WTC11 (cell line): ENCODE measurements at regions not wholly inside any gene's neighbourhood (a gene's known extent, or its start where the extent isn't known, plus 50 kb on each side); places are given as distances from the start of the nearest gene placed in this dataset.

Experiments
- ATF3 ChIP-seq: sonication (generic); formaldehyde crosslinking; conservative IDR thresholded peaks from 2 replicates; pipeline ENCODE4 v1.8.1; 2022; ENCODE audit warnings: mild to moderate bottlenecking, missing genetic modification reagents
- ATF6 ChIP-seq: sonication (generic); formaldehyde crosslinking; IDR thresholded peaks from 2 replicates; pipeline ENCODE4 v1.8.1; 2023; ENCODE audit warnings: mild to moderate bottlenecking, missing genetic modification reagents
- ELF4 ChIP-seq: sonication (generic); formaldehyde crosslinking; IDR thresholded peaks from 2 replicates; pipeline ENCODE4 v1.8.1; 2022; ENCODE audit warnings: low read depth, mild to moderate bottlenecking, moderate library complexity, missing genetic modification reagents
- JUN ChIP-seq: sonication (generic); formaldehyde crosslinking; IDR thresholded peaks from 2 replicates; pipeline ENCODE4 v1.8.0; 2023; ENCODE audit warnings: mild to moderate bottlenecking, missing genetic modification reagents
- MAX ChIP-seq: sonication (generic); formaldehyde crosslinking; IDR thresholded peaks from 2 replicates; pipeline ENCODE4 v1.8.0; 2022; ENCODE audit warnings: mild to moderate bottlenecking, missing genetic modification reagents
- PRDM15 ChIP-seq: sonication (generic); formaldehyde crosslinking; IDR thresholded peaks from 2 replicates; pipeline ENCODE4 v1.8.0; 2022; ENCODE audit warnings: missing genetic modification reagents
- SP1 ChIP-seq: sonication (generic); formaldehyde crosslinking; conservative IDR thresholded peaks from 2 replicates; pipeline ENCODE4 v1.8.1; 2022; ENCODE audit warnings: missing genetic modification reagents
- TP53 ChIP-seq: sonication (generic); formaldehyde crosslinking; IDR thresholded peaks from 2 replicates; pipeline ENCODE4 v1.8.1; 2023; ENCODE audit warnings: mild to moderate bottlenecking, missing genetic modification reagents
- ZBTB21 ChIP-seq: sonication (generic); formaldehyde crosslinking; IDR thresholded peaks from 2 replicates; pipeline ENCODE4 v1.8.1; 2023; ENCODE audit warnings: mild to moderate bottlenecking, missing genetic modification reagents, borderline replicate concordance
- ZNF121 ChIP-seq: sonication (generic); formaldehyde crosslinking; IDR thresholded peaks from 2 replicates; pipeline ENCODE4 v1.8.0; 2023; ENCODE audit warnings: missing genetic modification reagents
- TF ChIP-seq, protein P1 (sequence below): fragments of 200-600 bp; IDR thresholded peaks from 2 replicates; pipeline ENCODE4 v1.8.0; 2022; ENCODE audit warnings: antibody characterized with exemption
- TF ChIP-seq, protein P2 (sequence below): sonication (generic); formaldehyde crosslinking; IDR thresholded peaks from 2 replicates; pipeline ENCODE4 v1.8.1; 2022; ENCODE audit warnings: mild to moderate bottlenecking, missing genetic modification reagents, moderate library complexity, borderline replicate concordance
- TF ChIP-seq, protein P3 (sequence below): fragments of 250-450 bp; sonication (Bioruptor Pico); IDR thresholded peaks from 2 replicates; pipeline ENCODE4 v2.1.2; 2022; ENCODE audit warnings: mild to moderate bottlenecking, moderate library complexity

DNA sequence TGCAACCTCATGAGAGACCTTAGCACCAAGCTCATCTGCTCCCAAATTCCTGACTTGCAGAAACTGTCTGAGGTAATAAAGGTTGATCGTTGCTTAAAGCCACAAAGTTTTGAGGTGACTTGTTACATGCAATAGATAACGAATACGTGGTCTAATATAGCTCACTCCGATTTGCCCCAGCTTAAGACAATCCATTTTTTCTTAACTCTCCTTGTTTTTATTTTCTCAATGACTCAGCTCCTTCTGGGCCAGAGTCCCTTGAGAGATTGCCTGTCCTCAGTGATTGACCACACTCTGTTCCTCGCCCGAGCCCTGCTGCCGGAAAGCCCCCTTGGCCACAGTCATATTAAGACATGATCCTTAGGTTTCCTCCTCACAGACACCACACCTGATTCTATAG lies 63.7 kb upstream of the FANCC start:
- TF ChIP-seq, protein P1, sequence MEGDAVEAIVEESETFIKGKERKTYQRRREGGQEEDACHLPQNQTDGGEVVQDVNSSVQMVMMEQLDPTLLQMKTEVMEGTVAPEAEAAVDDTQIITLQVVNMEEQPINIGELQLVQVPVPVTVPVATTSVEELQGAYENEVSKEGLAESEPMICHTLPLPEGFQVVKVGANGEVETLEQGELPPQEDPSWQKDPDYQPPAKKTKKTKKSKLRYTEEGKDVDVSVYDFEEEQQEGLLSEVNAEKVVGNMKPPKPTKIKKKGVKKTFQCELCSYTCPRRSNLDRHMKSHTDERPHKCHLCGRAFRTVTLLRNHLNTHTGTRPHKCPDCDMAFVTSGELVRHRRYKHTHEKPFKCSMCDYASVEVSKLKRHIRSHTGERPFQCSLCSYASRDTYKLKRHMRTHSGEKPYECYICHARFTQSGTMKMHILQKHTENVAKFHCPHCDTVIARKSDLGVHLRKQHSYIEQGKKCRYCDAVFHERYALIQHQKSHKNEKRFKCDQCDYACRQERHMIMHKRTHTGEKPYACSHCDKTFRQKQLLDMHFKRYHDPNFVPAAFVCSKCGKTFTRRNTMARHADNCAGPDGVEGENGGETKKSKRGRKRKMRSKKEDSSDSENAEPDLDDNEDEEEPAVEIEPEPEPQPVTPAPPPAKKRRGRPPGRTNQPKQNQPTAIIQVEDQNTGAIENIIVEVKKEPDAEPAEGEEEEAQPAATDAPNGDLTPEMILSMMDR: no peak
- no peak for TF ChIP-seq TP53
- TF ChIP-seq JUN: no peak
- TF ChIP-seq, protein P2, sequence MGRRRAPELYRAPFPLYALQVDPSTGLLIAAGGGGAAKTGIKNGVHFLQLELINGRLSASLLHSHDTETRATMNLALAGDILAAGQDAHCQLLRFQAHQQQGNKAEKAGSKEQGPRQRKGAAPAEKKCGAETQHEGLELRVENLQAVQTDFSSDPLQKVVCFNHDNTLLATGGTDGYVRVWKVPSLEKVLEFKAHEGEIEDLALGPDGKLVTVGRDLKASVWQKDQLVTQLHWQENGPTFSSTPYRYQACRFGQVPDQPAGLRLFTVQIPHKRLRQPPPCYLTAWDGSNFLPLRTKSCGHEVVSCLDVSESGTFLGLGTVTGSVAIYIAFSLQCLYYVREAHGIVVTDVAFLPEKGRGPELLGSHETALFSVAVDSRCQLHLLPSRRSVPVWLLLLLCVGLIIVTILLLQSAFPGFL: no peak
- no peak for TF ChIP-seq PRDM15
- no peak for TF ChIP-seq MAX (CRISPR knock-in tag)
- no peak for TF ChIP-seq SP1 (CRISPR knock-in tag)
- TF ChIP-seq ATF3 (CRISPR knock-in tag): no peak
- TF ChIP-seq ATF6 (CRISPR knock-in tag): no peak
- TF ChIP-seq ELF4 (CRISPR knock-in tag): no peak
- TF ChIP-seq ZBTB21 (CRISPR knock-in tag): no peak
- TF ChIP-seq, protein P3, sequence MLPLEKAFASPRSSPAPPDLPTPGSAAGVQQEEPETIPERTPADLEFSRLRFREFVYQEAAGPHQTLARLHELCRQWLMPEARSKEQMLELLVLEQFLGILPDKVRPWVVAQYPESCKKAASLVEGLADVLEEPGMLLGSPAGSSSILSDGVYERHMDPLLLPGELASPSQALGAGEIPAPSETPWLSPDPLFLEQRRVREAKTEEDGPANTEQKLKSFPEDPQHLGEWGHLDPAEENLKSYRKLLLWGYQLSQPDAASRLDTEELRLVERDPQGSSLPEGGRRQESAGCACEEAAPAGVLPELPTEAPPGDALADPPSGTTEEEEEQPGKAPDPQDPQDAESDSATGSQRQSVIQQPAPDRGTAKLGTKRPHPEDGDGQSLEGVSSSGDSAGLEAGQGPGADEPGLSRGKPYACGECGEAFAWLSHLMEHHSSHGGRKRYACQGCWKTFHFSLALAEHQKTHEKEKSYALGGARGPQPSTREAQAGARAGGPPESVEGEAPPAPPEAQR (CRISPR knock-in tag): no peak
- TF ChIP-seq ZNF121 (CRISPR knock-in tag): no peak
